Tibial nerve (tissue), 4 donors: ENCODE measurements at regions not wholly inside any gene's neighbourhood (a gene's known extent, or its start where the extent isn't known, plus 50 kb on each side); places are given as distances from the start of the nearest gene placed in this dataset.

Source experiments
- DNase-seq, 2 donors: peaks; one replicate each; pipeline ENCODE4 v3.0.0-alpha.2; 2019; ENCODE audit warnings: low spot score in 2 of 2
- H3K27ac ChIP-seq, 4 donors: fragments of 200-600 bp; sonication (generic) in 3 of 4; one replicate each; pipeline ENCODE4 v1.5.1; 2017 to 2019; ENCODE audit warnings: mild to moderate bottlenecking in 1 of 4
- H3K27me3 ChIP-seq, 2 donors: fragments of 200-600 bp; sonication (generic) in 1 of 2; one replicate each; pipeline versions ENCODE4 v1.5.1 to v1.6.0; 2017 to 2019
- H3K36me3 ChIP-seq, 3 donors: fragments of 200-600 bp; sonication (generic); one replicate each; pipeline ENCODE4 v1.5.1; 2018 to 2019
- H3K4me1 ChIP-seq, 4 donors: fragments of 200-600 bp; sonication (generic) in 3 of 4; one replicate each; pipeline ENCODE4 v1.5.1; 2017 to 2019
- H3K4me3 ChIP-seq, 4 donors: fragments of 200-600 bp; sonication (generic) in 3 of 4; one replicate each; pipeline ENCODE4 v1.5.1; 2017 to 2019; ENCODE audit warnings: mild to moderate bottlenecking in 1 of 4, moderate library complexity in 1 of 4
- H3K9me3 ChIP-seq, 4 donors: fragments of 200-600 bp; sonication (generic) in 3 of 4; one replicate each; pipeline ENCODE4 v1.5.1; 2017 to 2019
- EP300 ChIP-seq, 2 donors: sonication (generic); formaldehyde crosslinking; IDR thresholded peaks; one replicate each; pipeline ENCODE4 v1.6.1; 2017; ENCODE audit warnings: antibody characterized with exemption in 2 of 2, mild to moderate bottlenecking in 1 of 2
- POLR2A ChIP-seq, 2 donors: fragments of 450-650 bp; IDR thresholded peaks; one replicate each; pipeline ENCODE4 v1.6.1; 2017; ENCODE audit warnings: antibody characterized with exemption in 2 of 2, mild to moderate bottlenecking in 2 of 2, moderate library complexity in 2 of 2
- WGBS, 2 donors: methylation state at CpG; one replicate each; pipeline ENCODE4 v1.1.5; 2018; 5-methylcytosine and 5-hydroxymethylcytosine counted together
- TF ChIP-seq, protein P1 (sequence below), 5 experiments: fragments of 200-600 bp in 3 of 5; fragments of 450-650 bp in 2 of 5; sonication (generic) in 3 of 5; IDR thresholded peaks; one replicate each; pipeline ENCODE4 v1.5.1; 2016 to 2019; ENCODE audit warnings: antibody characterized with exemption in 5 of 5, mild to moderate bottlenecking in 3 of 5, moderate library complexity in 2 of 5

DNA sequence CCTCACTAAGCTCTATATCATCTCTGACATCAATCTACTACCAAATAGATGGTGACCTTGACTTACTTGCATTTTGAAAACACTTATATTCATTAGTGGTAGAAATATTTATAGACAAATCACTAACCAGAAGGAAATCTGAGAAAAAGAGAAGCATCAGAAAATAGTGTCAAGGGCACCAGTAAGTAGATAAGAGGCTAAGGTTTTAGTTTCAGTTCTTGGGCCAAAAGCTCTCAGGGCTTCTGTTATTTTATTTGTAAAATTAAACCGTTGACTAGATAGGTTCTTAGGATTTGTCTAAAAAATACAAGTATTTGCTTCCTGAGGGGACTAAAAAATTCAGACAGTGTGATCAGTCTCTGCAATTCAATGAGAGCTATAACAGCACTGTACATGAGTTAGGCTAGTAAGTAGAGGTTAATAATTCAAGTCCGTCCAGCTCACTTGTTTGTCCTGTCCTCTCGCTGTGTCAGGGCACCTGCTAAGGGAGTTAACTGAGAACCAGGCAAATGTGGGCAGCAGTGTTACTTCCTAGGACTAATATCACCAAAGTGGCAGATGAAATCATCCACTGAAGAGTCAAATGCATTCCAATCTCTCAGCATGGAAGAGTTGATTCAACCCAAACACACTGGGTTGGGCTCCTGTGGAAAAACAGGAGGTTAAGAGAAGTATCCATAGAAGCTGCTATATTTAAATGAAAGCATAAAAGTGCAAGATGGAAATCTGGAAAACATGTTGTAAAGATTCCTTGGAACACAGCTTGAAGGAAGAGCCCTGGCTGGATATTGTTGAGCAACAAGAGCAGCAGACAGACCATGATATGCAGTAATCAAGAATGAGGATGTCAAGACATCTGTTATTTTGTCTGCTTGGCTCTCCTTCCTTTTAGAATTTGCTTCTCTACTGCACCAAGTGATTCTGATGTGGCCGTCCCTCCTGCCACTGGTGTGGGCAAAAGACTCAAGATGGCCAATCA lies 134.9 kb upstream of the ZBTB20 start:
- H3K36me3 ChIP-seq, result no peaks in the 10 kb centered on the region
- TF ChIP-seq EP300 (IDR thresholded peaks at IDR 0.05) (no peak), POLR2A (IDR thresholded peaks at IDR 0.05) (no peak)
- TF ChIP-seq, protein P1, sequence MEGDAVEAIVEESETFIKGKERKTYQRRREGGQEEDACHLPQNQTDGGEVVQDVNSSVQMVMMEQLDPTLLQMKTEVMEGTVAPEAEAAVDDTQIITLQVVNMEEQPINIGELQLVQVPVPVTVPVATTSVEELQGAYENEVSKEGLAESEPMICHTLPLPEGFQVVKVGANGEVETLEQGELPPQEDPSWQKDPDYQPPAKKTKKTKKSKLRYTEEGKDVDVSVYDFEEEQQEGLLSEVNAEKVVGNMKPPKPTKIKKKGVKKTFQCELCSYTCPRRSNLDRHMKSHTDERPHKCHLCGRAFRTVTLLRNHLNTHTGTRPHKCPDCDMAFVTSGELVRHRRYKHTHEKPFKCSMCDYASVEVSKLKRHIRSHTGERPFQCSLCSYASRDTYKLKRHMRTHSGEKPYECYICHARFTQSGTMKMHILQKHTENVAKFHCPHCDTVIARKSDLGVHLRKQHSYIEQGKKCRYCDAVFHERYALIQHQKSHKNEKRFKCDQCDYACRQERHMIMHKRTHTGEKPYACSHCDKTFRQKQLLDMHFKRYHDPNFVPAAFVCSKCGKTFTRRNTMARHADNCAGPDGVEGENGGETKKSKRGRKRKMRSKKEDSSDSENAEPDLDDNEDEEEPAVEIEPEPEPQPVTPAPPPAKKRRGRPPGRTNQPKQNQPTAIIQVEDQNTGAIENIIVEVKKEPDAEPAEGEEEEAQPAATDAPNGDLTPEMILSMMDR (IDR thresholded peaks at IDR 0.05), result no peak
- no peaks in the 10 kb centered on the region for H3K4me1 ChIP-seq
- no peak overlapping the region for H3K27ac ChIP-seq
- H3K27me3 ChIP-seq, result no peaks in the 10 kb centered on the region
- no peak overlapping the region for H3K4me3 ChIP-seq
- no peak for DNase-seq
- 80 to 92% methylated on average over 4 of the region's 4 CpGs for WGBS, 2 donors
- H3K9me3 ChIP-seq, result no peaks in the 10 kb centered on the region

DNA sequence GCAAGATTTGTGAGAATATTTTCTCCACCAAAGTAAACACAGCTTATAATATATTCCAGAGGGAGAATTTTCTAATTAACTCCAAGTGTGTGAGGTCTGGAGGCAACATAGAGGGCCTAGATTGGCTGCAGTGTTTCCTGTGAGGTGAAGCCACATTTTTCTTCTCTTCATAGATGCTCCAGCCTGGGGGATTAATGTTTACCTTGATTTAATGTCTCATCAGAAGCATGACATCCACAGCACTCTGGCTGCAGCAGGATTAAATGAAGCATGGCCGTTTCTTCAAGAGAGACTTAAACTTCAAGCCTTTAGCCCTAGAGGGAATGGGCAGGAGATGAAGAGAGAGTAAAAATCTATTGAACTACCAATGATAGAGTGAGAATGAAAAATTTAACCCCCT lies 137.9 kb upstream of the ZBTB20 start:
- H3K27ac ChIP-seq, result no peak overlapping the region
- no peaks in the 10 kb centered on the region for H3K9me3 ChIP-seq
- no peak for DNase-seq
- H3K4me3 ChIP-seq, result no peak overlapping the region
- WGBS, 2 donors, result 57 to 61% methylated on average over 1 of the region's 1 CpG
- H3K4me1 ChIP-seq, result no peaks in the 10 kb centered on the region
- TF ChIP-seq POLR2A (IDR thresholded peaks at IDR 0.05) (no peak), EP300 (IDR thresholded peaks at IDR 0.05) (no peak)
- TF ChIP-seq, protein P1 (IDR thresholded peaks at IDR 0.05), result no peak
- H3K27me3 ChIP-seq, result no peaks in the 10 kb centered on the region
- no peaks in the 10 kb centered on the region for H3K36me3 ChIP-seq

DNA sequence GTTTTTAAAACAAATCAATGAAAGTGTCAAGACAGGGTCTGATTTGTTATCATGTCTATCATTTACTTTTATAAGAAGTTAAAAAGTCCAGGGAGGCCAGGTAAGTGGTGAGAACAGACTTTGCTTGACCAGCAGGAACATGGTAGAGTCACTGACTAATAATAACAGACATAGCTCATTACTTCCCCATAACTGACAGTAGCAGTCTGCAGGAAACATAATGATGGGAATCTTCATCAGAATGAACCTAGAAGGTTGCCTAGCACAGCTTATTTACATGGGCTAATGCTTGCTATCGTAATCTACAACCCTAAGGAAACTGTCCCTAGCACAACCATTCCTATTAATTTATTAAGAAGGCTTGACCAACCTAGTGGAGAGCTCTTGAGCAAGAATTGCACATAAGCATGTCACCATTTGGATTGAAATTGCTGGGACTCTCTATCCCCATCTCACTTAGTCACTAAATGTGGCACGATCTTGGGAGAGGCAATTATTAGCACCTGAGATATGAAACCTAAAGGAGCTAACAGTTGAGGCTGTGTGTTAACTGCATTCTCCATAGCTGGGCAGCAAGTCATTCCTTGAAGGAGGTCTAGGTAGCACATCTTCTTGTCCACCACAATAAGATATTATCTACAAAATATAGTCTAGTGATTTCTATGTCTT lies 139.6 kb upstream of the ZBTB20 start:
- H3K36me3 ChIP-seq, result no peaks in the 10 kb centered on the region
- no peak for TF ChIP-seq EP300 (IDR thresholded peaks at IDR 0.05)
- TF ChIP-seq, protein P1 (IDR thresholded peaks at IDR 0.05), result no peak
- no peaks in the 10 kb centered on the region for H3K9me3 ChIP-seq
- H3K27me3 ChIP-seq, result no peaks in the 10 kb centered on the region
- 91 to 98% methylated on average over 2 of the region's 2 CpGs for WGBS, 2 donors
- H3K4me1 ChIP-seq, result no peaks in the 10 kb centered on the region
- DNase-seq, result no peak
- H3K4me3 ChIP-seq, result no peak overlapping the region
- H3K27ac ChIP-seq, result no peak overlapping the region

DNA sequence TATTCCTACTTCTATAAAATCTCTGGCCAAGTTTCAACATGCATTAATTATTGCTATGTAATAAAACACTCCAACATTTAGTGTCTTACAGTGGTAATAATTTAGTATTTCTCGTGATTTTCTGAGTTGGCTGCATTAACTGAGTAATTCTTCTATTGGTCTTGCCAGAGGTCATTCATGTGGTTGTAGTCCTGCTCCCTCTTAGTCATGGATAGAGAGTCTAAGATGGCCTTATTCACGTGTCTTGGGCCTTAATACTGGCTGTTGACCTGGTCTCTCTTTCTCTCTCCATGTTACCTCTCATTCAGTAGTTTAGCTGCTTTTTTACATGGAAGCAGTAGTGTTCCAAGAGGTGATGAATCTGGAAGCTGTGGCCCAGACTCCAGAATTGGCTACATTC lies 140.1 kb upstream of the ZBTB20 start:
- no peak overlapping the region for H3K27ac ChIP-seq
- no peaks in the 10 kb centered on the region for H3K36me3 ChIP-seq
- H3K9me3 ChIP-seq, result no peaks in the 10 kb centered on the region
- no peak overlapping the region for H3K4me3 ChIP-seq
- 77 to 79% methylated on average over 2 of the region's 2 CpGs for WGBS, 2 donors
- DNase-seq, result no peak
- no peaks in the 10 kb centered on the region for H3K27me3 ChIP-seq
- H3K4me1 ChIP-seq, result no peaks in the 10 kb centered on the region
- TF ChIP-seq EP300 (IDR thresholded peaks at IDR 0.05), result no peak
- TF ChIP-seq POLR2A (IDR thresholded peaks at IDR 0.05), result no peak
- TF ChIP-seq, protein P1 (IDR thresholded peaks at IDR 0.05), result no peak

DNA sequence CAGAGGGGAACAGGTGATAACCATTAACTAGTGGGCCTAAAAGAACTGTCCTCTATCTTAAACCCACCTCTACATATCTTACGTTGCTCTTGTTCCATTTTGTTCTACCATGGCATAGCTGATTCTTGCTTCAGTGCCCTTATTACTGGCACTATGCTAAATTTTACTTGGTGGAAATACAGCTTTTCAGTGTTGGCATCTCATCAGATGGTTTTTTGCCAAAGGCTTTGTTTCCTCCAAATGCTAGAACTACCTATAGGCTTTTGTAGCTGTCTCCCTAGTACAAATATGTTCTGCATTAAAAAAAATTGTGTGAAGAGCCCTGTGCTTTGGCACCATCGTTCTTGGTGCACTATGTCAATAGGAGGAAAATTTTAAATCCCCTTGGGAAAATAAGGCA lies 145.0 kb upstream of the ZBTB20 start:
- Histone ChIP-seq H3K36me3 (no peaks in the 10 kb centered on the region), H3K4me3 (no peak overlapping the region), H3K27me3 (no peaks in the 10 kb centered on the region), H3K27ac (no peak overlapping the region), H3K9me3 (no peaks in the 10 kb centered on the region), H3K4me1 (no peaks in the 10 kb centered on the region)
- TF ChIP-seq, protein P1 (IDR thresholded peaks at IDR 0.05), result no peak
- TF ChIP-seq POLR2A (IDR thresholded peaks at IDR 0.05), result no peak
- no peak for TF ChIP-seq EP300 (IDR thresholded peaks at IDR 0.05)
- 86 to 90% methylated on average over 2 of the region's 2 CpGs for WGBS, 2 donors
- DNase-seq, result no peak
